SK-N-SH (cell line): ENCODE measurements at regions not wholly inside any gene's neighbourhood (a gene's known extent, or its start where the extent isn't known, plus 50 kb on each side); places are given as distances from the start of the nearest gene placed in this dataset.

ENCODE experiments used
- CTCF ChIA-PET: fragments of 300-600, 350-600 bp; formaldehyde crosslinking; extraction: SDS; loops from one replicate; lab custom pipeline; 2021; lab: Yijun Ruan, JAX
- POLR2A ChIA-PET: fragments of 350-600 bp; sonication (Branson Sonifier 250); formaldehyde crosslinking; extraction: SDS; loops from one replicate; lab custom pipeline; 2020; ENCODE audit warnings: antibody characterized with exemption, inconsistent platforms; lab: Yijun Ruan, JAX
- DNase-seq: peaks from one replicate; pipeline ENCODE4 v3.0.0; 2012
- H2AFZ ChIP-seq: fragments of 200-600 bp; sonication (generic); 2 replicates; pipeline ENCODE4 v1.8.1; 2016; ENCODE audit warnings: antibody characterized with exemption, mild to moderate bottlenecking, low read depth
- H3F3A ChIP-seq: fragments of 200-600 bp; sonication (generic); replicated peaks from 2 replicates; pipeline ENCODE3; 2016; ENCODE audit warnings: antibody characterized with exemption, mild to moderate bottlenecking; ENCODE audit not compliant: insufficient read depth
- H3K27ac ChIP-seq, 2 experiments: fragments of 200-500 bp in 1 of 2; fragments of 200-600 bp in 1 of 2; sonication (Bioruptor generic) in 1 of 2; sonication (generic), shearing (Covaris generic) in 1 of 2; 2 replicates each; pipeline versions ENCODE4 v1.5.1 to v1.6.1; 2014 to 2016; ENCODE audit warnings: low read depth in 2 of 2, inconsistent platforms in 1 of 2, low read length in 1 of 2, mild to moderate bottlenecking in 1 of 2, mixed read lengths in 1 of 2
- H3K27me3 ChIP-seq: fragments of 200-600 bp; sonication (generic), shearing (Covaris generic); 2 replicates; pipeline ENCODE4 v1.6.1; 2016; ENCODE audit warnings: mixed run types; ENCODE audit not compliant: insufficient read depth
- H3K36me3 ChIP-seq, 2 experiments: fragments of 200-500 bp in 1 of 2; fragments of 200-600 bp in 1 of 2; sonication (Bioruptor generic) in 1 of 2; sonication (generic) in 1 of 2; replicated peaks in 1 of 2; 2 replicates each; pipeline versions ENCODE3 to v1.5.1; 2014 to 2016; ENCODE audit warnings: low read length in 1 of 2, mild to moderate bottlenecking in 1 of 2; ENCODE audit not compliant: insufficient read depth in 2 of 2, control insufficient read depth in 1 of 2
- H3K4me1 ChIP-seq, 2 experiments: fragments of 200-500 bp in 1 of 2; fragments of 200-600 bp in 1 of 2; sonication (Bioruptor generic) in 1 of 2; sonication (generic), shearing (Covaris generic) in 1 of 2; 2 replicates each; pipeline versions ENCODE4 v1.5.1 to v1.6.1; 2014 to 2016; ENCODE audit warnings: low read depth in 1 of 2, low read length in 1 of 2, mixed run types in 1 of 2; ENCODE audit not compliant: insufficient read depth in 2 of 2, control insufficient read depth in 1 of 2
- H3K4me2 ChIP-seq: fragments of 200-600 bp; sonication (generic), shearing (Covaris generic); 2 replicates; pipeline ENCODE4 v1.6.1; 2017; ENCODE audit warnings: mixed run types
- H3K4me3 ChIP-seq, 2 experiments: fragments of 200-500 bp in 1 of 2; fragments of 200-600 bp in 1 of 2; sonication (Bioruptor generic) in 1 of 2; sonication (generic), shearing (Covaris generic) in 1 of 2; 2 replicates each; pipeline versions ENCODE4 v1.5.1 to v1.8.1; 2014 to 2016; ENCODE audit warnings: low read depth in 2 of 2, inconsistent platforms in 1 of 2, low read length in 1 of 2, mild to moderate bottlenecking in 1 of 2, mixed read lengths in 1 of 2, moderate library complexity in 1 of 2
- H3K79me2 ChIP-seq: fragments of 200-600 bp; sonication (generic); 2 replicates; pipeline ENCODE4 v1.8.1; 2017; ENCODE audit warnings: mild to moderate bottlenecking; ENCODE audit not compliant: insufficient read depth
- H3K9ac ChIP-seq: fragments of 200-600 bp; sonication (generic); 2 replicates; pipeline ENCODE4 v1.6.1; 2017; ENCODE audit warnings: mixed run types
- H3K9me2 ChIP-seq: fragments of 200-600 bp; sonication (generic); 2 replicates; pipeline ENCODE4 v1.6.1; 2017; ENCODE audit warnings: mixed run types
- H3K9me3 ChIP-seq: fragments of 200-600 bp; sonication (generic); 2 replicates; pipeline ENCODE4 v1.6.1; 2017; ENCODE audit warnings: mixed run types, mild to moderate bottlenecking, moderate library complexity
- H4K20me1 ChIP-seq: fragments of 200-600 bp; sonication (generic); 2 replicates; pipeline ENCODE4 v1.6.1; 2017; ENCODE audit warnings: mild to moderate bottlenecking, mixed run types; ENCODE audit not compliant: insufficient read depth
- CHD2 ChIP-seq: fragments of 150-350 bp; IDR thresholded peaks from 2 replicates; pipeline ENCODE4 v1.6.1; 2018; ENCODE audit warnings: low read length; ENCODE audit not compliant: partially characterized antibody
- ELF1 ChIP-seq: IDR thresholded peaks from 2 replicates; pipeline ENCODE4 v1.4.0; 2012
- EP300 ChIP-seq, 2 experiments: IDR thresholded peaks; 2 replicates each; pipeline versions ENCODE4 v1.4.0 to v1.6.1; 2012; ENCODE audit warnings: borderline replicate concordance in 1 of 2, low read depth in 1 of 2, low read length in 1 of 2
- EZH2phosphoT487 ChIP-seq: fragments of 200-600 bp; sonication (generic); IDR thresholded peaks from 2 replicates; pipeline ENCODE4 v1.6.1; 2017; ENCODE audit warnings: low read depth, mixed run types, mild to moderate bottlenecking, antibody characterized with exemption, moderate library complexity, borderline replicate concordance
- FOXJ3 ChIP-seq: sonication (generic); formaldehyde crosslinking; IDR thresholded peaks from 2 replicates; pipeline ENCODE4 v1.5.1; 2020; ENCODE audit warnings: mild to moderate bottlenecking, missing genetic modification reagents
- FOXM1 ChIP-seq: IDR thresholded peaks from 2 replicates; pipeline ENCODE4 v1.4.0; 2012; ENCODE audit warnings: low read depth, mild to moderate bottlenecking
- GATA2 ChIP-seq: sonication (generic); formaldehyde crosslinking; IDR thresholded peaks from 2 replicates; pipeline ENCODE4 v1.5.0; 2020; ENCODE audit warnings: mild to moderate bottlenecking, missing genetic modification reagents
- IRF3 ChIP-seq: fragments of 150-350 bp; IDR thresholded peaks from 2 replicates; pipeline ENCODE4 v1.6.1; 2016; ENCODE audit warnings: mild to moderate bottlenecking, low read depth, low read length
- MXI1 ChIP-seq: IDR thresholded peaks from 2 replicates; pipeline ENCODE4 v1.6.1; 2012; ENCODE audit warnings: mild to moderate bottlenecking, low read depth, low read length, improper control_type of control experiment
- PBX3 ChIP-seq: IDR thresholded peaks from 2 replicates; pipeline ENCODE4; 2012
- RAD21 ChIP-seq: IDR thresholded peaks from 2 replicates; pipeline ENCODE4 v1.6.1; 2012; ENCODE audit warnings: mild to moderate bottlenecking, low read length
- RXRA ChIP-seq: IDR thresholded peaks from 2 replicates; pipeline ENCODE4 v1.4.0; 2012; ENCODE audit warnings: low read depth, mild to moderate bottlenecking, borderline replicate concordance
- SIN3A ChIP-seq: IDR thresholded peaks from 2 replicates; pipeline ENCODE4 v1.6.1; 2012; ENCODE audit warnings: low read depth, mild to moderate bottlenecking, low read length, moderate library complexity, borderline replicate concordance
- TAF1 ChIP-seq: IDR thresholded peaks from 2 replicates; pipeline ENCODE4 v1.6.1; 2012; ENCODE audit warnings: low read depth, mild to moderate bottlenecking, low read length, moderate library complexity, borderline replicate concordance
- TCF12 ChIP-seq: IDR thresholded peaks from 2 replicates; pipeline ENCODE4 v1.4.0; 2012
- YY1 ChIP-seq: IDR thresholded peaks from 2 replicates; pipeline ENCODE4 v1.4.0; 2012; ENCODE audit warnings: low read depth, mild to moderate bottlenecking
- WGBS: methylation state at CpG from one replicate; pipeline ENCODE4 v1.1.6; 2017; ENCODE audit warnings: low lambda C conversion rate; 5-methylcytosine and 5-hydroxymethylcytosine counted together

- H3K36me3 ChIP-seq: no peaks in the 10 kb centered on the region
- H2AFZ ChIP-seq: no peak overlapping the region
- no peak for DNase-seq
- H3K27me3 ChIP-seq: no peaks in the 10 kb centered on the region
- no peak overlapping the region for H3K4me3 ChIP-seq
- no peaks in the 10 kb centered on the region for H3K79me2 ChIP-seq
- no peaks in the 10 kb centered on the region for H3F3A ChIP-seq
- 15% methylated on average over 3 of the region's 3 CpGs for WGBS
- H3K4me1 ChIP-seq: no peaks in the 10 kb centered on the region
- POLR2A ChIA-PET: no interaction called here
- no peak overlapping the region for H3K27ac ChIP-seq
- H4K20me1 ChIP-seq: no peaks in the 10 kb centered on the region
- no peak for TF ChIP-seq EZH2phosphoT487
- TF ChIP-seq CHD2: no peak
- no peak for TF ChIP-seq PBX3
- no peak for TF ChIP-seq RXRA
- TF ChIP-seq TCF12: no peak
- TF ChIP-seq EP300 (IDR thresholded peaks at IDR 0.05; ENCODE audit: borderline replicate concordance in 1 of 2, low read depth in 1 of 2, low read length in 1 of 2): no peak
- TF ChIP-seq GATA2 (CRISPR knock-in tag): no peak
- TF ChIP-seq IRF3: no peak
- TF ChIP-seq FOXJ3 (CRISPR knock-in tag): no peak
- TF ChIP-seq TAF1: no peak
- TF ChIP-seq RAD21: no peak
- TF ChIP-seq ELF1: no peak
- TF ChIP-seq YY1: no peak
- no peak overlapping the region for H3K9ac ChIP-seq
- H3K9me3 ChIP-seq: no peaks in the 10 kb centered on the region
- no peak overlapping the region for H3K4me2 ChIP-seq
- CTCF ChIA-PET: interaction anchor here (1.2 kb wide), 1 partner anchor 72 kb away, joined by 3 read pairs; no protein-coding TSS in a partner anchor
- H3K9me2 ChIP-seq: no peaks in the 10 kb centered on the region; the same call in 1 of the 2 replicates
These were observed 1065.1 kb upstream of the SPRY2 start for GRCh38 chr13:81406022-81406421.

- Histone ChIP-seq H3K4me3 (no peak overlapping the region), H3K27me3 (no peaks in the 10 kb centered on the region), H3K4me1 (peaks cover 0 to 3% of the 10 kb centered on the region in 2 experiments; a peak in 1 of 4 replicates), H3F3A (no peaks in the 10 kb centered on the region), H3K4me2 (no peak overlapping the region), H3K9me3 (no peaks in the 10 kb centered on the region), H4K20me1 (no peaks in the 10 kb centered on the region), H2AFZ (no peak overlapping the region), H3K79me2 (no peaks in the 10 kb centered on the region), H3K36me3 (no peaks in the 10 kb centered on the region), H3K9ac (no peak overlapping the region), H3K9me2 (no peaks in the 10 kb centered on the region), H3K27ac (no peak overlapping the region)
- TF ChIP-seq SIN3A: no peak
- no peak for TF ChIP-seq EZH2phosphoT487
- no peak for TF ChIP-seq RXRA
- no peak for TF ChIP-seq CHD2
- no peak for TF ChIP-seq FOXM1
- TF ChIP-seq MXI1: no peak
- POLR2A ChIA-PET: no interaction called here
- no peak for DNase-seq
- CTCF ChIA-PET: no interaction called here
- WGBS: 27% methylated on average over 4 of the region's 4 CpGs
These were observed 1055.3 kb upstream of the SPRY2 start for GRCh38 chr13:81396192-81396591.
